PC-3 (cell line): ENCODE measurements at regions not wholly inside any gene's neighbourhood (a gene's known extent, or its start where the extent isn't known, plus 50 kb on each side); places are given as distances from the start of the nearest gene placed in this dataset.
A peak's percentile ranks its signal among the peaks of the same experiment; 100 is the strongest.

Experiments used
- EZH2 ChIP-seq: fragments of 300-600 bp; sonication (generic); IDR thresholded peaks from one replicate; pipeline ENCODE4 v1.6.1; 2017; ENCODE audit warnings: antibody characterized with exemption, mild to moderate bottlenecking, low read length; ENCODE audit not compliant: unreplicated experiment
- EZH2phosphoT487 ChIP-seq: fragments of 300-600 bp; sonication (generic); IDR thresholded peaks from 2 replicates; pipeline ENCODE4 v1.6.1; 2018; ENCODE audit warnings: mild to moderate bottlenecking, antibody characterized with exemption, low read length, borderline replicate concordance
- TF ChIP-seq, protein P1 (sequence below): fragments of 300-600 bp; sonication (generic); conservative IDR thresholded peaks from 2 replicates; pipeline ENCODE4 v1.5.1; 2017; ENCODE audit warnings: antibody characterized with exemption, low read depth, mild to moderate bottlenecking, low read length

DNA sequence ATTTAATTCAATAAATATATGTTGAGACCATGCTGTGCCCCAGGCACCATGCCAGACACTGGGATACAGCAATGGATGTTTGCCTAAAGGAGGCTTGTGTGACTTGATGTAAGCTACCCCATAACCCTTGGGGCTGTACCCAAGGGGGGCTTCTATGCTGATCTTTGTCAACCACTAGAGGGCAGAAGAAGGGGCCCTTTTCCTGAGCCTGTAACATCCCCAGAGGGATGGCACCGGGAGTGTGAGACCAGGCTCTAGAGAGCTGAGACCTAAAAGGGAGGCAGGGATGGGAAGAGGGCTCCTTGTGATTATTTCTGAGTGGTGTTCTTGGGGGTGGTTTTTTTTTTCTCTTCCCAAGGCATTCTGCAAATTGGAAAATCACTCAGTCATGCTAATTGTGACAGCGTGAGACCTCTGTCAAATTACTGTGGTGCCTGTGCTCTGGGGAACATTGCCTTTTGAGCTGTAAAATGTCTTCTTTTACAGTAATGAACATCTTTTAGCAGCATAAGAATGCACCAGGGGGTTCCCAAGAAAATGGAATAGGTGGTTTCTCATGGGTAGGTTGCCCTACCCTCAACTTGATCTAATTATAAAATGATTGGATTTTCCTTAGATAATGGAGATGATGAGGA, 138.7 kb upstream of the SLC24A3 start:
- TF ChIP-seq EZH2 (no peak), EZH2phosphoT487 (no peak)
- TF ChIP-seq, protein P1, sequence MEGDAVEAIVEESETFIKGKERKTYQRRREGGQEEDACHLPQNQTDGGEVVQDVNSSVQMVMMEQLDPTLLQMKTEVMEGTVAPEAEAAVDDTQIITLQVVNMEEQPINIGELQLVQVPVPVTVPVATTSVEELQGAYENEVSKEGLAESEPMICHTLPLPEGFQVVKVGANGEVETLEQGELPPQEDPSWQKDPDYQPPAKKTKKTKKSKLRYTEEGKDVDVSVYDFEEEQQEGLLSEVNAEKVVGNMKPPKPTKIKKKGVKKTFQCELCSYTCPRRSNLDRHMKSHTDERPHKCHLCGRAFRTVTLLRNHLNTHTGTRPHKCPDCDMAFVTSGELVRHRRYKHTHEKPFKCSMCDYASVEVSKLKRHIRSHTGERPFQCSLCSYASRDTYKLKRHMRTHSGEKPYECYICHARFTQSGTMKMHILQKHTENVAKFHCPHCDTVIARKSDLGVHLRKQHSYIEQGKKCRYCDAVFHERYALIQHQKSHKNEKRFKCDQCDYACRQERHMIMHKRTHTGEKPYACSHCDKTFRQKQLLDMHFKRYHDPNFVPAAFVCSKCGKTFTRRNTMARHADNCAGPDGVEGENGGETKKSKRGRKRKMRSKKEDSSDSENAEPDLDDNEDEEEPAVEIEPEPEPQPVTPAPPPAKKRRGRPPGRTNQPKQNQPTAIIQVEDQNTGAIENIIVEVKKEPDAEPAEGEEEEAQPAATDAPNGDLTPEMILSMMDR = peak; percentile 66
